K562 (cell line): ENCODE measurements at regions not wholly inside any gene's neighbourhood (a gene's known extent, or its start where the extent isn't known, plus 50 kb on each side); places are given as distances from the start of the nearest gene placed in this dataset.

ENCODE experiments used
- ATAC-seq: fragments of 200-7000 bp; cut with Tn5 transposase; 3 replicates; pipeline ENCODE4 v1.9.1; 2020; ENCODE audit warnings: moderate library complexity
- BruUV-seq: library from RNA; stranded (reverse); fragments of 400-500 nt; replicated peaks from 2 replicates; lab custom pipeline; 2021; lab: Mats Ljungman, UMichigan
- CTCF ChIA-PET: fragments of 300-600 bp; formaldehyde crosslinking; extraction: SDS; loops from one replicate; lab custom pipeline; 2021; ENCODE audit warnings: low intra/inter-chr PET ratio; lab: Yijun Ruan, JAX
- POLR2A ChIA-PET: fragments of 300-600, 350-650 bp; sonication (Branson Sonifier 250); formaldehyde crosslinking; extraction: SDS; loops from one replicate; lab custom pipeline; 2021; ENCODE audit warnings: antibody characterized with exemption, inconsistent platforms; lab: Yijun Ruan, JAX
- DNase-seq, 4 experiments: peaks; one replicate each; pipeline versions ENCODE4 v3.0.0 to v3.0.0-alpha.2; 2011 to 2018; ENCODE audit warnings: low spot score in 3 of 4, mixed read lengths in 3 of 4; ENCODE audit errors: extremely low read depth in 1 of 4
- FAIRE-seq: peaks from 2 replicates; lab custom pipeline; 2011; peaks lifted over from hg19 to GRCh38; lab: Jason Lieb, UNC
- H2AFZ ChIP-seq: 2 replicates; pipeline ENCODE4 v1.6.0; 2011; ENCODE audit warnings: low read depth, low read length, control low read depth, inconsistent platforms
- H3K27ac ChIP-seq: fragments of 200-600 bp; 3 replicates; pipeline ENCODE4 v1.8.0; 2011; ENCODE audit warnings: low read depth, mild to moderate bottlenecking, control low read depth, inconsistent platforms, low read length, moderate library complexity, mixed read lengths; ENCODE audit errors: extremely low read depth
- H3K27me3 ChIP-seq, 2 experiments: fragments of 300-600 bp in 1 of 2; 2 replicates in 1 of 2; 3 replicates in 1 of 2; pipeline versions ENCODE4 v1.6.0 to v1.8.0; 2011; ENCODE audit warnings: inconsistent platforms in 2 of 2, low read length in 2 of 2, mild to moderate bottlenecking in 1 of 2, mixed read lengths in 1 of 2, moderate library complexity in 1 of 2; ENCODE audit not compliant: control insufficient read depth in 2 of 2, insufficient read depth in 2 of 2
- H3K36me3 ChIP-seq: fragments of 300-600 bp; 3 replicates; pipeline ENCODE4 v1.8.0; 2011; ENCODE audit warnings: mild to moderate bottlenecking, low read length, inconsistent platforms; ENCODE audit not compliant: control insufficient read depth, insufficient read depth
- H3K4me1 ChIP-seq, 2 experiments: fragments of 200-600 bp in 1 of 2; replicated peaks in 1 of 2; 2 replicates in 1 of 2; 3 replicates in 1 of 2; pipeline versions ENCODE4 v1.5.1 to v1.8.0; 2011; ENCODE audit warnings: inconsistent platforms in 2 of 2, low read length in 2 of 2, mild to moderate bottlenecking in 1 of 2, mixed read lengths in 1 of 2, moderate library complexity in 1 of 2; ENCODE audit not compliant: control insufficient read depth in 2 of 2, insufficient read depth in 2 of 2
- H3K4me2 ChIP-seq: 2 replicates; pipeline ENCODE4 v1.6.1; 2011; ENCODE audit warnings: low read length, control low read depth, inconsistent platforms, mixed read lengths; ENCODE audit not compliant: insufficient read depth
- H3K4me3 ChIP-seq: fragments of 200-600 bp; sonication (generic), shearing (Covaris generic); 2 replicates; pipeline ENCODE4 v1.5.1; 2016; ENCODE audit warnings: control low read depth, inconsistent platforms
- H3K79me2 ChIP-seq: fragments of 200-600 bp; 3 replicates; pipeline ENCODE4 v1.8.0; 2011; ENCODE audit warnings: low read length, inconsistent platforms; ENCODE audit not compliant: control insufficient read depth, insufficient read depth
- H3K9ac ChIP-seq, 2 experiments: 2 replicates each; pipeline versions ENCODE4 v1.6.0 to v1.6.1; 2011; ENCODE audit warnings: low read depth in 2 of 2, low read length in 2 of 2, control low read depth in 1 of 2, inconsistent platforms in 1 of 2, mild to moderate bottlenecking in 1 of 2, mixed read lengths in 1 of 2; ENCODE audit not compliant: insufficient read depth in 1 of 2
- H3K9me1 ChIP-seq: one replicate; pipeline ENCODE4 v1.6.0; 2011; ENCODE audit warnings: inconsistent platforms, mild to moderate bottlenecking, low read length, moderate library complexity; ENCODE audit not compliant: control insufficient read depth, insufficient read depth
- H3K9me3 ChIP-seq: replicated peaks from 2 replicates; pipeline ENCODE4 v1.5.1; 2011; ENCODE audit warnings: low read depth, low read length, inconsistent platforms; ENCODE audit not compliant: control insufficient read depth, insufficient read depth
- H4K20me1 ChIP-seq: replicated peaks from 2 replicates; pipeline ENCODE4 v1.6.1; 2011; ENCODE audit warnings: low read length, inconsistent platforms, mixed read lengths; ENCODE audit not compliant: control insufficient read depth, insufficient read depth
- BMI1 ChIP-seq: fragments of 150-350 bp; IDR thresholded peaks from 2 replicates; pipeline ENCODE4 v1.6.1; 2014; ENCODE audit warnings: low read length
- E2F4 ChIP-seq: sonication (generic); formaldehyde crosslinking; IDR thresholded peaks from 2 replicates; pipeline ENCODE4 v1.8.0; 2022; ENCODE audit warnings: mild to moderate bottlenecking, low read depth, missing genetic modification reagents
- GATAD2A ChIP-seq: fragments of 450-650 bp; IDR thresholded peaks from 2 replicates; pipeline ENCODE4 v1.6.1; 2017
- L3MBTL2 ChIP-seq: fragments of 450-650 bp; IDR thresholded peaks from 2 replicates; pipeline ENCODE4 v1.6.1; 2016; ENCODE audit warnings: mild to moderate bottlenecking, moderate library complexity
- NR4A1 ChIP-seq, 2 experiments: fragments of 250-450 bp in 1 of 2; fragments of 450-650 bp in 1 of 2; sonication (Bioruptor Pico) in 1 of 2; IDR thresholded peaks; 2 replicates each; pipeline versions ENCODE4 v1.4.0 to v1.6.1; 2016 to 2020; ENCODE audit warnings: mild to moderate bottlenecking in 2 of 2, missing compliant biosample characterization in 1 of 2, missing genetic modification characterization in 1 of 2, moderate library complexity in 1 of 2
- SREBF1 ChIP-seq: fragments of 150-350 bp; IDR thresholded peaks from 2 replicates; pipeline ENCODE4 v1.6.1; 2014; ENCODE audit warnings: antibody characterized with exemption, low read depth, low read length, borderline replicate concordance
- WGBS: fragments of 100-300 bp; shearing (Covaris generic); methylation state at CpG from one replicate; pipeline ENCODE4 v1.1.6; 2016; ENCODE audit warnings: low coverage, mixed read lengths; ENCODE audit not compliant: insufficient coverage; ENCODE audit errors: missing lambda C conversion rate; 5-methylcytosine and 5-hydroxymethylcytosine counted together
- in situ Hi-C: fragments of 300-500 bp; cut with MboI; formaldehyde crosslinking; loops from 4 replicates; pipeline ENCODE4 v1.15.0; 2018; ENCODE audit warnings: inconsistent platforms, mixed read lengths
- intact Hi-C: fragments of 100-400 bp; cut with micrococcal nuclease; formaldehyde crosslinking; loops from 2 replicates; pipeline ENCODE4 v1.14.2; 2022
- TF ChIP-seq, protein P1 (sequence below), 3 experiments: fragments of 200-800 bp in 1 of 3; fragments of 250-450 bp in 1 of 3; fragments of 450-650 bp in 1 of 3; sonication (Bioruptor Pico) in 1 of 3; sonication (Bioruptor generic) in 1 of 3; formaldehyde crosslinking in 1 of 3; IDR thresholded peaks; 2 replicates each; pipeline versions ENCODE4 v1.6.1 to v1.8.0; 2016 to 2022; ENCODE audit warnings: mild to moderate bottlenecking in 2 of 3, missing genetic modification characterization in 2 of 3, missing compliant biosample characterization in 1 of 3, moderate library complexity in 1 of 3
- TF ChIP-seq, protein P2 (sequence below): IDR thresholded peaks from 2 replicates; pipeline ENCODE4 v1.6.1; 2016; ENCODE audit warnings: missing genetic modification characterization, missing compliant biosample characterization
- TF ChIP-seq, protein P3 (sequence below): fragments of 450-650 bp; formaldehyde crosslinking; IDR thresholded peaks from 2 replicates; pipeline ENCODE4 v1.4.0; 2020; ENCODE audit warnings: mild to moderate bottlenecking, mixed read lengths

DNA sequence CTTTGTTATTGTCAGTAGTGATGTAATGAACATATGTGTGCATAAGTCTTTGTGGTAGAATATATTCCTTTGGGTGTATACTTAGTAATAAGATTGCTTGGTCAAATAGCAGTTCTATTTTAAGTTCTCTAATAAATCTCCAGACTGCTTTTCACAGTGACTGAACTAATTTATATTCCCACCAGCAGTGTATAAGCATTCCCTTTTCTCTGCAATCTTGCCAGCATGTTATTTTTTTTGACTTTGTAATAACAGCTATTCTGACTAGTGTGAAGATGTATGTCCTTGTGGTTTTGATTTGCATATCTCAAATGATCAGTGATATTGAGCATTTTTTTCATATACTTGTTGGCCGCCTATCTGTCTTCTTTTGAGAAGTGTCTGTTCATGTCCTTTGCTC, 111.5 kb upstream of the CDH12 start (continued):
- TF ChIP-seq SREBF1 (no peak), BMI1 (no peak), L3MBTL2 (no peak)
- TF ChIP-seq, all 486 proteins: peak for 0

- Histone ChIP-seq H2AFZ (no peak overlapping the region), H3K4me1 (no peaks in the 10 kb centered on the region), H3K27me3 (no peaks in the 10 kb centered on the region), H3K9ac (no peak overlapping the region), H3K4me3 (no peak overlapping the region), H3K36me3 (no peaks in the 10 kb centered on the region), H3K9me3 (no peaks in the 10 kb centered on the region), H3K9me1 (no peaks in the 10 kb centered on the region), H4K20me1 (no peaks in the 10 kb centered on the region), H3K4me2 (no peak overlapping the region), H3K27ac (no peak overlapping the region), H3K79me2 (no peaks in the 10 kb centered on the region)
- ChIA-PET POLR2A (interaction anchor here (0.6 kb wide), 1 partner anchor 1855 kb away, joined by 3 read pairs; no protein-coding TSS in a partner anchor), CTCF (no interaction called here)
- intact Hi-C loops, result no loop called here
- WGBS, result 3% methylated on average over 3 of the region's 3 CpGs
- DNase-seq, result no peak
- no peak for FAIRE-seq
- no peak for ATAC-seq
- in situ Hi-C loops, result no loop called here
- BruUV-seq, result no TSS peak
- TF ChIP-seq, protein P1, sequence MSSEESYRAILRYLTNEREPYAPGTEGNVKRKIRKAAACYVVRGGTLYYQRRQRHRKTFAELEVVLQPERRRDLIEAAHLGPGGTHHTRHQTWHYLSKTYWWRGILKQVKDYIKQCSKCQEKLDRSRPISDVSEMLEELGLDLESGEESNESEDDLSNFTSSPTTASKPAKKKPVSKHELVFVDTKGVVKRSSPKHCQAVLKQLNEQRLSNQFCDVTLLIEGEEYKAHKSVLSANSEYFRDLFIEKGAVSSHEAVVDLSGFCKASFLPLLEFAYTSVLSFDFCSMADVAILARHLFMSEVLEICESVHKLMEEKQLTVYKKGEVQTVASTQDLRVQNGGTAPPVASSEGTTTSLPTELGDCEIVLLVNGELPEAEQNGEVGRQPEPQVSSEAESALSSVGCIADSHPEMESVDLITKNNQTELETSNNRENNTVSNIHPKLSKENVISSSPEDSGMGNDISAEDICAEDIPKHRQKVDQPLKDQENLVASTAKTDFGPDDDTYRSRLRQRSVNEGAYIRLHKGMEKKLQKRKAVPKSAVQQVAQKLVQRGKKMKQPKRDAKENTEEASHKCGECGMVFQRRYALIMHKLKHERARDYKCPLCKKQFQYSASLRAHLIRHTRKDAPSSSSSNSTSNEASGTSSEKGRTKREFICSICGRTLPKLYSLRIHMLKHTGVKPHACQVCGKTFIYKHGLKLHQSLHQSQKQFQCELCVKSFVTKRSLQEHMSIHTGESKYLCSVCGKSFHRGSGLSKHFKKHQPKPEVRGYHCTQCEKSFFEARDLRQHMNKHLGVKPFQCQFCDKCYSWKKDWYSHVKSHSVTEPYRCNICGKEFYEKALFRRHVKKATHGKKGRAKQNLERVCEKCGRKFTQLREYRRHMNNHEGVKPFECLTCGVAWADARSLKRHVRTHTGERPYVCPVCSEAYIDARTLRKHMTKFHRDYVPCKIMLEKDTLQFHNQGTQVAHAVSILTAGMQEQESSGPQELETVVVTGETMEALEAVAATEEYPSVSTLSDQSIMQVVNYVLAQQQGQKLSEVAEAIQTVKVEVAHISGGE (CRISPR knock-in tag; IDR thresholded peaks at IDR 0.05), result no peak
- TF ChIP-seq E2F4, result no peak
- no peak for TF ChIP-seq GATAD2A
- TF ChIP-seq, protein P2, sequence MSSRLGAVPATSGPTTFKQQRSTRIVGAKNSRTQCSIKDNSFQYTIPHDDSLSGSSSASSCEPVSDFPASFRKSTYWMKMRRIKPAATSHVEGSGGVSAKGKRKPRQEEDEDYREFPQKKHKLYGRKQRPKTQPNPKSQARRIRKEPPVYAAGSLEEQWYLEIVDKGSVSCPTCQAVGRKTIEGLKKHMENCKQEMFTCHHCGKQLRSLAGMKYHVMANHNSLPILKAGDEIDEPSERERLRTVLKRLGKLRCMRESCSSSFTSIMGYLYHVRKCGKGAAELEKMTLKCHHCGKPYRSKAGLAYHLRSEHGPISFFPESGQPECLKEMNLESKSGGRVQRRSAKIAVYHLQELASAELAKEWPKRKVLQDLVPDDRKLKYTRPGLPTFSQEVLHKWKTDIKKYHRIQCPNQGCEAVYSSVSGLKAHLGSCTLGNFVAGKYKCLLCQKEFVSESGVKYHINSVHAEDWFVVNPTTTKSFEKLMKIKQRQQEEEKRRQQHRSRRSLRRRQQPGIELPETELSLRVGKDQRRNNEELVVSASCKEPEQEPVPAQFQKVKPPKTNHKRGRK, result no peak
- TF ChIP-seq NR4A1 (CRISPR knock-in tag; IDR thresholded peaks at IDR 0.05), result no peak
- TF ChIP-seq NR4A1 (tag; IDR thresholded peaks at IDR 0.05), result no peak
- TF ChIP-seq, protein P3, sequence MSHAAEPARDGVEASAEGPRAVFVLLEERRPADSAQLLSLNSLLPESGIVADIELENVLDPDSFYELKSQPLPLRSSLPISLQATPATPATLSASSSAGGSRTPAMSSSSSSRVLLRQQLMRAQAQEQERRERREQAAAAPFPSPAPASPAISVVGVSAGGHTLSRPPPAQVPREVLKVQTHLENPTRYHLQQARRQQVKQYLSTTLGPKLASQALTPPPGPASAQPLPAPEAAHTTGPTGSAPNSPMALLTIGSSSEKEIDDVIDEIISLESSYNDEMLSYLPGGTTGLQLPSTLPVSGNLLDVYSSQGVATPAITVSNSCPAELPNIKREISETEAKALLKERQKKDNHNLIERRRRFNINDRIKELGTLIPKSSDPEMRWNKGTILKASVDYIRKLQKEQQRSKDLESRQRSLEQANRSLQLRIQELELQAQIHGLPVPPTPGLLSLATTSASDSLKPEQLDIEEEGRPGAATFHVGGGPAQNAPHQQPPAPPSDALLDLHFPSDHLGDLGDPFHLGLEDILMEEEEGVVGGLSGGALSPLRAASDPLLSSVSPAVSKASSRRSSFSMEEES (CRISPR knock-in tag), result no peak
Measured at GRCh38 chr5:22958462-22959262, 105.5 kb upstream of the CDH12 start.
